ENCODE measurements at regions not wholly inside any gene's neighbourhood (a gene's known extent, or its start where the extent isn't known, plus 50 kb on each side); places are given as distances from the start of the nearest gene placed in this dataset.

GRCh38 chr14:22412926-22413411 lies 176.1 kb downstream of the DAD1 start:
- DNase-seq (ENCODE audit: low read depth), result no peak
- no peak overlapping the region for H3K4me3 ChIP-seq (ENCODE audit: low read depth, low read length)
- no peak for TF ChIP-seq CTCF (IDR thresholded peaks at IDR 0.05; ENCODE audit: control insufficient read depth, extremely low read depth, insufficient read depth)

GRCh38 chr14:22411398-22412055 lies 177.5 kb downstream of the DAD1 start:
- DNase-seq (ENCODE audit: low read depth), result no peak
- H3K4me3 ChIP-seq (ENCODE audit: low read depth, low read length), result no peak overlapping the region
- no peak for TF ChIP-seq CTCF (IDR thresholded peaks at IDR 0.05; ENCODE audit: control insufficient read depth, extremely low read depth, insufficient read depth)

- no peak overlapping the region for H3K4me3 ChIP-seq (ENCODE audit: low read depth, low read length)
- DNase-seq (ENCODE audit: low read depth), result no peak
- TF ChIP-seq CTCF (IDR thresholded peaks at IDR 0.05; ENCODE audit: control insufficient read depth, extremely low read depth, insufficient read depth), result no peak
Observed at GRCh38 chr14:22410497-22410896, 178.5 kb downstream of the DAD1 start.

GRCh38 chr14:22409006-22409405 lies 180.0 kb downstream of the DAD1 start:
- no peak for DNase-seq (ENCODE audit: low read depth)
- no peak for TF ChIP-seq CTCF (IDR thresholded peaks at IDR 0.05; ENCODE audit: control insufficient read depth, extremely low read depth, insufficient read depth)
- no peak overlapping the region for H3K4me3 ChIP-seq (ENCODE audit: low read depth, low read length)

GRCh38 chr14:22408547-22408946 lies 180.5 kb downstream of the DAD1 start:
- no peak overlapping the region for H3K4me3 ChIP-seq (ENCODE audit: low read depth, low read length)
- TF ChIP-seq CTCF (IDR thresholded peaks at IDR 0.05; ENCODE audit: control insufficient read depth, extremely low read depth, insufficient read depth), result no peak
- DNase-seq (ENCODE audit: low read depth), result no peak

- DNase-seq (ENCODE audit: low read depth), result no peak
- no peak overlapping the region for H3K4me3 ChIP-seq (ENCODE audit: low read depth, low read length)
- TF ChIP-seq CTCF (IDR thresholded peaks at IDR 0.05; ENCODE audit: control insufficient read depth, extremely low read depth, insufficient read depth), result no peak
Observed at GRCh38 chr14:22407033-22407432, 182.0 kb downstream of the DAD1 start.

GRCh38 chr14:22405201-22405600 lies 183.8 kb downstream of the DAD1 start:
- no peak for DNase-seq (ENCODE audit: low read depth)
- TF ChIP-seq CTCF (IDR thresholded peaks at IDR 0.05; ENCODE audit: control insufficient read depth, extremely low read depth, insufficient read depth), result no peak
- no peak overlapping the region for H3K4me3 ChIP-seq (ENCODE audit: low read depth, low read length)

Measured in LNCaP clone FGC (cell line).